ENCODE measurements at regions not wholly inside any gene's neighbourhood (a gene's known extent, or its start where the extent isn't known, plus 50 kb on each side); places are given as distances from the start of the nearest gene placed in this dataset.

DNA sequence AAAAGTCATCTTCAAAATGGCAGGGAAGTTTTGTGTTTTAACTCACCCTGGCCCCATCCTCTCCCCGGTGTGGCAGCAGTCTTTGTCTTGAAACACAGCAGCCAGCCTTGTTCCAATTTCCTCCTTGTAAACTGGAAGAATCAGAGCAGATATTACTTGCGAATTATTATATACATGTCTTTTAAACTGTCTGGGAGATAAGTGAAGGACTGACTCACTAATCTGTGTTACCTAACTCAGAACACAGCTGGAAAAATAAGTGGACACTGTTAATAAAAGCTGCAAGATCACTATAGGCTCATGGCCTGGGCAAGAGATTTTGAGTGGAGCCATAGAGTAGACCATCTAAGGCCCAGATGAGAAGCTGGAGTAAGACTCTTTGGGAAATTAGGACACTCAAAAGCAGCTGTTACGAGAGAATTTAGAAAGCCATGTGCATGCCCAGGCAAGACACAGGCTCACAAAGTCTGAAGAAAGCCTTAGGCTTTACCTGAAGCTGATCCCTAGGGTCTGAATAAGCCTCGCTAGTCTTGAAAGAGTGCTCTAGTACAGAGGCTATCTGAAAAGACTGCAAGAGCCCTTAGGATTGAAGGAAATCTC is 233.0 kb upstream of the RAB4A start:
- no peak for DNase-seq

DNA sequence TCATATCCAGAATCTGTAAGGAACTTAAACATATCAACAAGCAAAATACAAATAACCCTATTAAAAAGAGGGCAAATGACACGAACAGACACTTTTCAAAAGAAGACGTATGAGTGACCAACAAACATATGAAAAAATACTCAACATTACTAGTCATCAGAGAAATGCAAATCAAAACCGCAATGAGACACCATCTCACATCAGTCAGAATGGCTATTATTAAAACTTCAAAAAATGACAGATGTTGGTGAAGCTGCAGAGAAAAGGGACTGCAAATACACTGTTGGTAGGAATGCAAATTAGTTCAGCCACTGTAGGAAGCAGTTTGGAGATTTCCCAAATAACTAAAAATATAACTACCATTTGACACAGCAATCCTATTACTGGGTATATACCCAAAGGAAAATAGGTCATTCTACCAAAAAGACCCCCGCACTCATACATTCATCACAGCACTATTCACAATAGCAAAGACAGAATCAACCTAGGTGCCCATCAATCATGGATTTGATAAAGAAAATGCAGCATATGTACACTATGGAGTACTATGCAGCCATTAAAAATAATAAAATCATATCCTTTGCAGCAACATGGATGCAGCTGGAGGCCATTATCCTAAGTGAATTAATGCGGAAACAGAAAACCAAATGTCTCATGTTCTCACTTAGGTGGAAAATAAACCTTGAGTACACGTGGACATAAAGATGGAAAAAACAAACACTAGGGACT is 230.1 kb upstream of the RAB4A start:
- DNase-seq: no peak

DNA sequence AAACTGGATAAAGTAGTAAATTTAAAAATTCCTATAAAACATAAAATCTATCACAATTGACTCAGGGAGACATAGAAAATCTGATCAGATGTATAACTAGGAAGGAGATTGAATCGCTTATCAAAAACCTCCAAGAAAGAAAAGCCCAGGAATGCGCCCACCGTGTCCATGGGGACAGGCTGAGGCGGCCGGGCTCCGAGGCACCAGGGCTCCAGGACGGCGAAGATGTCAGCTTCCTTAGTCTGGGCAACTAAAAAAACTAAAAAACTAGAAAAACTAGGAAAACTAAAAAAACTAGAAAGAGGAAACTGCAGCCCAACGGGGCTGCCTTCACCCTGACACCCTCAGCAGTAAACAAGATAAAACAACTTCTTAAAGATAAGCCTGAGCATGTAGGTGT is 229.0 kb upstream of the RAB4A start:
- no peak for DNase-seq

DNA sequence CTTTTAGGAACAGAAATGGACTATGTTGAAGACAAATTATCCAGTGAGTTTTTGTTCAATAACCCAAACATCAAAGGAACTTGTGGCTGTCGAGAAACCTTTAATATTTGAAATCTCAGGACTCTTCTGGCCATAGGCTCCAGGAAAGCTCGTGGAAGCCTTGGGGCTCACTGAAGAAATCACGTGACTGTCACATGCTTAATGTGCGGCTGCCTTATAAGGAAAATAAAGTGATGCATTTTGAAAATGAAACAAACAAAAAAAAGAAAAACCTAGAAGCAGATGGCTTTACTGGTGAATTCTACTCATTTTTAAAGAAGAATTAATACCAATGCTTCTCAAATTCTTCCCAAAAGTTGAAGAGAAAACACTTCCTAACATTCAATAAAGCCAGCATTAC is 228.4 kb upstream of the RAB4A start:
- no peak for DNase-seq

DNA sequence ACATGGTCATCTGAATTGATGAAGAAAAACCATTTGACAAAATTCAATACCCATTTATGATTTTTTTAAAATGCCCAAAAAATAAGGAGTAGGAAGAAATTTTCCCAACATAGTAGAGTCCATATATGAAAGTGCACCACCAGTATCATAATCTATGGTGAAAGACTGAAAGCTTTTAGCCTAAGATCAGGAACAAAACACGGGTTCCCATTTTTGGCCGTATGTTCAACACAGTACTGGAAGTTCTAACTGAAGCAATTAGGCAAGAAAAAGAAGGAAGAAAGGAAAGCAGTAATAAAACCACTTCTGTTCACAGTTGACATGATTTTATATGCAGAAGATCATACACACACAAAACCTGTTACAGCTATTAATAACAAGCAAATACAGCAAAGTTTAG is 227.8 kb upstream of the RAB4A start:
- no peak for DNase-seq

DNA sequence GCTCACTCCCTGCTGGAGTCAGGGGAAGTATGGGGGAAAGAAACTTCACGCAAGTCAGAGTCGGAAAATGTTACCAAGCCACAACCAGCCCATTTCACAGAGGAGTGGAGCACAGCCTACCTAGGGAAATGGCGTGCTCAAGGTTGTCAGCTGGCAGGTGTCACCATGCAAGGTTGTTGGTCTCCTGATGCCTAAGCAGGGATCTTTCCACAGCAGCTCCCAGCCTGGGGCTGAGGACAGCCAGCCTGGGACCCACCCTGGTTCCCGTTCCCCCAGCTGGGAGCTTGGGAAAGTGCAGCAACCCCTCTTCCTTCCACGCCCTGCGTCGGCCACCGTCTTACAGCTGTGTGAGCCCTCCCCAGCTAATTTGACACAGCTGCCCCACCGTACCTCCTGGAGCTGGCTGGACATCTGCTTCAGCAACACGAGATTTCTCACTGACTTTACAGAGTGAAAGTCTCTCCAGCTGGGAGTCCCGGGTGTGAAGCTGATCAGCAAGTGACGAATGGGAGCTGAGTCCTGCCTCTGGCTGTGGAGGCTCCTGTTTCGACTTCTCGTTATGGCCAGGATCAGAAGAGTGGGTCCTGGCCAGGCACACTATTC is 224.6 kb upstream of the RAB4A start:
- DNase-seq: no peak

DNA sequence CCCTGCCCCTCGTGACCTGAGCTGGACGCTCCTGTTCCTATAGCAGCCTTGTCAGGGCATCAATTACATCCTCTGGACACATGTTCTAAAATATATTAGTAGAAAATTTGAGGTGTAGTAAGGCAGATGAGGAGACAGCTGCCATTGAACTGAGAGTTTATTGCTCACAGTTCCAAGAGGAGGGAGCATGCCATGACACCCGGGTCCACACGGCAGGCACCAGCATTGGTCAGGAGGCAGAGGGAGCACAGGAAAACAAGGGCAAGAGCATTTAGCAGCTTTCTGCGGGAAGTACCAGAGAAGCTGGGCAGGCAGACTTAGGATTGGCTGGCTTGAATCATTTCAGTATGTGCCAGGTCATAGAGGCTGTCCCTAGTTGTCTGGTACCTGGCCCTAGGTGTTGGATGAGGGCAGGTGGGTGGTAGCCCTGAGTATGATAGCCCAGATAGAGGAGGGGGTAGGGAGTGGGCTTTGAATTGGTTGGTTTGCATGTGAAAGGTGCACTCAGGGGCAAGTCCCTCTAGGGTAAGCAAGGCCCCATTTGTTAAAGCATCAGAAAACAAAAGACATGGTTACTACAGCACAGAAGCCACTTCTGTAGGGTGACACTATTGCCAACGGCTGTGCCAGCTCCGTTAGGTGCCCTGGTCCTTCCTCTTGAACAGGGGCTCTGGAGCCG is 223.6 kb upstream of the RAB4A start:
- no peak for DNase-seq

DNA sequence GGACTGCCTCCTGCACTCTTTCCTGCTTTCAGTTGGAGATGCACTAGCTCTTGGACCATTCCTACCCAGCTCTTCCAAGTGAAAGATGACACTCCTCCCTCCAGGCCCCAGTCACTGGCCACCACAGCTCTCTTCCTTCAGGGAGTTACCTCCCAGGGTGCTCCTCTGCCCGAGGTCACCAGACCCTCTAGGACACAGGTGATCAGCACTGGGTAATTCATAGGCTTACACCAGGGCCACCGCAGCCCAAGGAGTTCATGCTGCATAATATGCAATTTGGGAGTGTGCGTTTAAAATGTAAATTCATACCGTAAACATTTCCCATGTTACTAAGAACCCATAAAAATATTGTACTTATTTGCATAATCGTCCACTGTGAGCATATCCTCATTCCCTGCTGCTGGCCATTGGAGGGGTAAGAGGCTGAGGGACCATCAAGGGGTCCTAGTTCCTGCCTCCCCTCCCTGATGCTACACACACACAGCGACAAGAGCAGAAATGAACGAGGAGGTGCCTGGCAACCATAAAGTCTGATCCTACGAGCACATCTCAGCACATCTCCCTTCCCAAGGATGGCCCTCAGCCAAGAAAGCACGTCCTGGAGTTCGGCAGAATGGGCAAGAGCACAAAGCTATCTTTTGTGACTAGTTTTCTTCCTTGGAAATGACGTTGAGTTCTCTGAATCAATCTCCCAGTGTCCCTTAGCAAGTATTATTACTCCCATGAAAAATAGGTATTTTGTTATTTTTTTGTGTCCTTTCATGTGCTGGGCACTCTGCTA is 222.9 kb upstream of the RAB4A start:
- DNase-seq: no peak

DNA sequence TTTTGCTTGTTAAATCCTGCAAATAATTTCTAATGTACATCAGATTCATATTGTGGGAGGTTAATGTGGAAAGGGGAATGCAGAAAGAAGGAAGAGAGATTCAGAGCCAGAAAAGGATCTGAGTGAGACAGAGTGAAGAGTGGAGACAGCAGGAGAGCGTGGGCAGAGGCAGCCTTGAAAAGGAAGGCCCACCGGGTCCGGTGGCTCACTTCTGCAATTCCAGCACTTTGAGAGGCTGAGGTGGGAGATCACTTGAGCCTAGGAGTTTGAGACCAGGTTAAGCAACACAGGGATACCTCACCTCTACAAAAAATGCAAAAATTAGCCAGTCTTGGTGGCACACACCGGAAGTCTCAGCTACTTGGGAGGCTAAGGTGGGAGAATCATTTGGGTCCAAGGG is 222.0 kb upstream of the RAB4A start:
- no peak for DNase-seq

DNA sequence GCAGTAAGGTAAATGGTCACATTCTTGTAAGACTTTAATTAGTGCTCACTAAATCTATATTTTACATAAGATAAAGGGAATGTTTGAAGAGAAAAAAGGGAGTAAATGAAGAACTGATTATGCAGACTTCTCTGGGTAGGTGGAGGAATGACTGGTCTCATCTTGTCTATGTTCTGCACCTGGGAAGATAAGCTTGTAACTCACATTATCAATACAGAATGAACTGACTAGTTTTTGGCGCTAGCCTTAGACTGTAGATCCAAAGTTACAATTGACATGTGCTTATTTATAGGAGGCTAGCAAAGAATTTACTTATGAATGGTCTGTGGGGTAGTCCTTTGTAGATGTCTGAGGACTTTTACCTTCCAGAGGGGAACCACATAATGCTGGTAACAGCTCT is 214.9 kb upstream of the RAB4A start:
- no peak for DNase-seq

DNA sequence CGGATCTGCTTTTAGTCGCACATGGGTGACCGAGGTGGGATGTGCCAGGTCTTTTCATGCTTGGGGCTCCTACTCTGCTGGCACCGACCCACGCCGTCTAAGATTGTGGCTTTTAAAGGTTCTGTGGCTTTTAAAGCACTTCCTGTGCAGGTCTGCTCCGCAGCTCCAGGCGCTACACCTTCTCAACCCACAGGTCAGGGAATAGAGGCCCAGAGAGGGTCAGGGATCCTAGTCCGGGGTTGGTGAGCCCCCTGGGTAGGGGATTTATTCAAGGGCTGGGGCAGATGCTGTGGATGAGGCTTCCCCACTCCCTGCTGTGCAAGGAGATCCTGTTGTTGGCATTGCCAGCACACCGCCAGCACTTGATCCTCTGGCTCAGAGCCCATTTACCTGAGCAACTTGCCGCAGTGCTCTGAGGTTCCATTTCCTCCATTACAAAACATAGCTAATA is 212.8 kb upstream of the RAB4A start:
- peak; percentile 26 to 47 for DNase-seq

DNA sequence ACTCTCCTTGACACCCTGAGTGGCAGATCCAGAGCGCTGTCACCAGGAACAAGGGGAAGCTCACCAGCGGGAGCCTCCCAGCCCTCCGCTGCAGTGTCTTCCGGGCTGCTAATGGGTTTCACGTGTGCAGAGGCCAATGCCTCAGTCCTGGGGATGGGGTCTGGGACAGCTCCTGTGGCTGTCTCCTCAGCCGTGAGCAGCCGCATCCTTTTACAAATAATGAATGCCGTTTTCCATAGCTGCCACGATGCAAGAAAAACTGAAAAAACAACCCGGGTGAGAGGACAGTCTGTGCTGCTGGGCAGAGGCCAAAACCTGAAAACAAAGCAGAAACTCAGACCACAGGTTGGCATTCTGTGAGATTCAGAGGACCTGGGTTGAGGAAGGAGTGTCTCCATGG is 212.2 kb upstream of the RAB4A start:
- DNase-seq: no peak

DNA sequence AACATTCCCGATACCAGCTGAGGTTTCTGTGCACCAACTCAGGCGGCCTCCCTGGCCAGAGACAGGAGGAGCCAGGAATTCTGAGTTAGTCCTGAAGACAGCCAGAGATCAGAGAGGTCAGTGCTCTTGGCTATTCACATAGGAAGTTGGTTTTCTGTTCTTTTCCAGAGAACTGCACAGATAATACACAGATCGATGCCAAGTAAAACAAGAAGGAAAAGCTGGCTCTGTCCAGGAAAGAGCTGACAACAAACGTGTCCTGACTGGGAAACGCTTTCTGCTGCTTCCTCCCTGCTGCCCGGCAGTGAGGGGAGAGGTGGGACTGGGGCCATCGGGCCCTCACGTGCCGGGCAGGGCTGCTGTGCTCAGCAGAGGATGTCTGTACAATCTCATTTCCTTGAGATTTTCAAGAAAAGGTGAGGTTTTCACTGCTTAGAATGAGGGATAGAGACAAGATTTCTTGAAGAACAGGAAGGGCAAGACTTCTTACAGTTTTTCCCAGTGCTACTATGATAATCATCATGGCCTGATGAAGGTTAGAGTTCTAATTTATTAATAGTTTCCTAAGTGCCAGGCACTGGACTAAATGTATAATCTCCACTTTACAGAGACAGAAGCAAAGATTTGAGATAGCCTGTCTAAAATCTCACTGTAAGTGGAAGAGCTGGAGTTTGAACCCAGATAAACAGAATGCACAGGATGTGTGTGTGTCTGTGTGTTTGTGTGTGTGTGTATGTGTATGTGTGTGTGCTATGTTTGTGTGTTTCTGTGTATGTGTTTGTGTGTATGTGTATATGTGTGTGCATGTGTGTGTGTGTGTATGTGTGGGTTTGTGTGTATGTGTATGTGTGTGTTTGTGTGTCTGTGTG is 211.0 kb upstream of the RAB4A start:
- no peak for DNase-seq

DNA sequence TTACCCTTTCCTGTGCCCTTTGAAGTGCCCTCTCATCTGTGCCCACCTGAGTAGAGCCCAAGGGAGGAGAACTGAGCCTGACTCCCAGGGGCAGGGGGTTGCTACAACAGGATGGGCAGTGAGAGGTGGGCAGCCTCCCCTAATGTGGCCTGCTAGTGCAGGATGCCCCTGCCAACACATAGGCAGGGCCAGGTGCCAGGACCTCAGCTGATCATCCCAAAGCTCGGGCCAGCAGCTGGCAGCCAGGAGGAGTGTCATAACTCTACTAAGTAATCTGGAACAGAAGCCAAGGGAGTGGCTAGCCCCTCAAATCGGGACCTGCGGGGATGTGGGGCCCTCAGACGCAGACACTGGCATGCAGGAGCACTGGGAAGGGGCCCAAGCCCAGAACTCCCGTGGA is 208.8 kb upstream of the RAB4A start:
- no peak for DNase-seq

DNA sequence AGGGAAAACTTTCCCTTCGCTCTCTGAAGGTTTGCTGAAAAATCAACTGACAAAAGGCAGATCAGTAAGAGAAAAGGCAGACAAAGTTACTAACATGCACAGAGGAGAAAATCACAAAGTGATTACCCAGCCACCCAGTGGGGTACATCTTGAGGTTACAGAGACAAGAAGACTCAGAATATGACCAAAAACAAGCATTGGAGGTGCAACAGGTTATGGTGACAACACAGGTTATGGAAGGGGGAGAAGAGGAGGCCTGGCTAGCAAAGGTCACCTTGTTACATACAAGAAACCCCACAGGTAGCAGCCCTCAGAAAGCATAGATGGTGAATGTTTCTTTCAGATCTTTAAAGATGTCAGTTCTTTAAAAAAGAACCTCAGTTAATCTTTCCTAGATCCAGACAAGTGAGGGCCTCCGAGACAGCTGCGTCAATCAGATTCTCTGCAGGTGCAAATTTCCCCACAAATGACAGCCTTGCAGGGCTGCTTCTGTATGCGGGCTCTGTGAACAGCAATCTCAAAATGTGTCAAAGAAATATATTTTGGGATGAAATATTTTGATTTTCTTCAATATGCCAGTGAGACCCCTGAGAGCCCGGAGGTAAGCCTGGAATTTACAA is 207.6 kb upstream of the RAB4A start:
- DNase-seq: no peak

DNA sequence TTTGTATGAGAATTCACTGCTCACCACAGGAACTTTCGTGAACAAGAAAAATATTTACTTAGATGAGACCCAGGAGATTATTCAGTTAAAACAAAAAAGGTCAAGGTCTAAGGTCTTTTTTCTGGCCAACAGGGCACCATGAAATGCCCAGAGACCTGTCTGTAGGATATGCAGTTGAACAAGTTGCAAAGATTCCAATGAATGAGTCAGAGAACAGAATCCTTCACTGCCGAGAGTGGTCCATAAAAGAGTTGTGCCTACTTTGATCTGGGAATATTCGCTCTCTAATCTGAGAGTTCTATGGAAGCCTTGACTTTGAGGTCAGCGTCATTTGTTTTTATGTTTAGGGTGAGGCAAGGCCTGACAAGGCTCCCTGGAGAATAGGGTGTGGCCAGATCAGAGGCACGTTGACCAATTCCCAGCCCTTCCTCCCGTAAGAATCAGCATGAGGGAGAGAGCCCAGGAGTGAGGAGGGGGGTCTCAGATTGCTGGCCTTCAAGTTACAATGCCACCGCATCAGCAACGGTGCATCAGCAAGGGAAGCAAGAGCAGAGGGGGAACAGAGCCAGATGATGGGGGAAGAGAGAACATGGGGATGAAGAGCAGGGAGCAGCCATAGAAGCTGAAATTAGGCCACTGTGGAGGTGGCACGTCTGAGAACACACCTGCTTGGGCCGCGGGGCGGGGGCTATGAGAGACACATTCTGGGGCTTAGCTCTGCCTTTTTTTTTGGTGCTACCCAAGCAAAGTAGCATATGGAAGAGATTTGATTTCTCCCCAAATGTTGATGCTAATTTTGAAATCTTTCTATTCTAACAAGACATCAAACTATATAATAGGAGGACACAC is 206.4 kb upstream of the RAB4A start:
- DNase-seq: no peak

DNA sequence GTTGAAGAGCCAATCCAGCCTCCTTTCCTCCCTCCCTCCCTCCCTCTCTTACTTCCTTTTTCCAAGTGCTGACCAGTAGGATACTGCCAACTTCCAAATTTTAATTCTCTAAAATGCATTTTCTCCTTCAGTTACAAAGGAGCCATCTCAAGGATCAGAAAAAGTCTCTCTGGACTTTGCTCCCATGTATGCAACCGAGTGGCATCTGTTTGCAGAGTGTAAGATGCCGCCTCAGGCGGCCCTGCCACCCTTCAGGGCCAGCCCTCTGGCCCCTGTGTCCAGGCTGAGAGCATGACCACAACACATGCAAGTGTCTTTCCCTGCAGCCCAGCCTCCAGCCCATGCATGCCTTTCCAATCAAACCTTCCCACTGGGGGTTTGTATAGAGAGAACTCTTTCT is 205.3 kb upstream of the RAB4A start:
- DNase-seq: no peak

DNA sequence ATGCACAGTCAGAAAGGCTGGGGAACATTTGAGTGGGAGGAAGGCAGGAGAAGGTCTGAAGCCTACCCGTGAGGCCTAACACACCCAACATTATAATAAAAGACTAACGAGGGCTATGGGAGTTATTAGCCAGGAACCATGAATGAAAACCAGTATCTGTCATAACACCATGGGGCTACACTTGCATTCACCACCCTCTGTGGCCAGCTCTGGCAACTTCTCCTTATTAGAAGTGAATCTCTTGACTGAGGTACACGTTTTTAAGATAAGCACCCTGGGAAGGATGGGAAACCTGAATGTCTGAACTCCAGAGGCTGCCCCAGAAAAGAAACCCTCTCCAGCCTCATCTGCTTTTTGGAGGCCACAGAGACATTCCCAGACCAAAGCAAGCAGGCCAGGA is 204.3 kb upstream of the RAB4A start:
- no peak for DNase-seq

DNA sequence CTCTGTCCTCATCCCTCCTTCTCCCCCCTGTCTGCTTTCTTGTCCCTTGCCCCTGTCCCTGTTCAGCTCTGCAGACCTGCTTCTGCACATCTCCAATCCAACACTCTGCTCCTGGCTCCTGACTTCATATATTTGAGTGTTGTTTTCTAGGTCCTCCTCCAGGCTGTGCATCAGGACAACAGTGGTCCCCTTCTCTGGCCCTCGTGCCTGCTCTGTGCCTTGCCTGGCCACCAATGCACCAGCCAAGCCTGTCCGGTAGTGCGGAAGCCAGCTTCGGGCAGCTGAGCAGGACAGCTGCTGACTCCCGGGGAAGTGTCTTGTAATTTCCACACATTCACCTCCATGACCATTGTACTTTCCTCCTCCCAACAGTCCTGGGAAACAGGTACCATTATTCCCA is 203.4 kb upstream of the RAB4A start:
- DNase-seq: no peak

DNA sequence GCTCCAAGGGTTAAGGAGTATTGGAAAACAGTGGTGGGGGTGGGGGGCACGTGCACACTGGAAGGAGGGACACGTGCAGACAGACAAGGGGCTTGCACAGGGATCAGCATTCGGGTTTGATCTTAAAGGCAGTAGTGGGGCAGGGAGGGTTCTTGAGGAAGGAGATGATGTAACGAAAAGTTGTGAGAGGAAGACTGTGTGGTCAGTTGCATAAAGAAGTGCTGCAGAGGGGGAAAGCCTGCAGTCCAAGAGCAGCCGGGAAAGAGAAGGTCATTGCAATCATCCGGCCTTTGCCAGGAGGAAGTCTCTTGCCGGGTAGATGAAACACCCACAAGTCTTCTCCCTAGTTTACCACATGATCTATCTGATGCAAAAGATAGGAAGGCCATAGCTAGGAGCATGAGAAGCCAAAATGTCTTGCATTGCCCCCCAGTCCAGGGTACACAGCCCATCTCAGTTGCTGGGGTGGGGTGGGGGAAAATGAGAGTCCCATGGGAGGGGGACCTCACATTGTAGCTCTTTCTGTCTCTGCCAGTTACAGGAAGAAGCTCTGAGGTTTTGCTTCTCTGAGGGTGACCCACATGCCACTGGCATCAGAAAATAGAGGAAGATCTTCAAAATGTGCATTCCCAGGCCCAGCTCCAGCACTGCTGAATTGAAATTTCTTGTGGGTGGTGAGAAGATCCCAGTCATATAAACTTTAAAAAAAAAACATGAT is 202.5 kb upstream of the RAB4A start:
- DNase-seq: peak; percentile 7 to 67
